ENCODE measurements at regions not wholly inside any gene's neighbourhood (a gene's known extent, or its start where the extent isn't known, plus 50 kb on each side); places are given as distances from the start of the nearest gene placed in this dataset.

DNA sequence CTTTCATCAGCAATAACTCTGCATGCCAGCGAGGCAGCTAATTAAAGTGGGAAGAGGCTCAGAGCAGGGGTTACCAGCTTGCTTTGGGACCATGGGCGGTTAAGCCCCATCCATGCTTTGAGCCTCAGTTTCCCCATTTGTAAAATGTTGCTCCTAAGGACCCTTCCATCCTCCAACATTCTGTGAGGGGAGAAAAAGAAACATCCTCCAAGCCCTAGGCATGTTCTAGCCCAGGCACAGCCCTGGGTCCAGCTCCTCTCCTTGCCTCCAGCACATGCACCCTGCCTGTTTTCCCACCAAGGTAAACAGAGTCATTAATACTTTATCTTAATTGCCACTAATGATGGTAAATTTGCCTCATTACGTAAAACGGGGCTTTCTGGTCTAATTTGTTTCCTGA lies 113.3 kb upstream of the MYCN start:
- no peak for ATAC-seq
- no peak for DNase-seq (ENCODE audit: low read depth, low spot score)
- CTCF ChIA-PET, result no interaction called here
- POLR2A ChIA-PET, result no interaction called here
- H3K27ac ChIP-seq (ENCODE audit: low read length), result no peak overlapping the region
- no peaks in the 10 kb centered on the region for H3K36me3 ChIP-seq (ENCODE audit: control insufficient read depth, insufficient read depth, low read length)
- H3K4me3 ChIP-seq (ENCODE audit: low read depth in 2 of 2, low read length in 2 of 2), result no peak overlapping the region
- intact Hi-C loops (cut with micrococcal nuclease; ENCODE audit: unreplicated experiment) (no loop called here), in situ Hi-C loops (cut with HindIII; ENCODE audit: low pct_unique_long_range_greater_than_20kb, low sequenced_read_pairs) (no loop called here)
- TF ChIP-seq, protein P1, sequence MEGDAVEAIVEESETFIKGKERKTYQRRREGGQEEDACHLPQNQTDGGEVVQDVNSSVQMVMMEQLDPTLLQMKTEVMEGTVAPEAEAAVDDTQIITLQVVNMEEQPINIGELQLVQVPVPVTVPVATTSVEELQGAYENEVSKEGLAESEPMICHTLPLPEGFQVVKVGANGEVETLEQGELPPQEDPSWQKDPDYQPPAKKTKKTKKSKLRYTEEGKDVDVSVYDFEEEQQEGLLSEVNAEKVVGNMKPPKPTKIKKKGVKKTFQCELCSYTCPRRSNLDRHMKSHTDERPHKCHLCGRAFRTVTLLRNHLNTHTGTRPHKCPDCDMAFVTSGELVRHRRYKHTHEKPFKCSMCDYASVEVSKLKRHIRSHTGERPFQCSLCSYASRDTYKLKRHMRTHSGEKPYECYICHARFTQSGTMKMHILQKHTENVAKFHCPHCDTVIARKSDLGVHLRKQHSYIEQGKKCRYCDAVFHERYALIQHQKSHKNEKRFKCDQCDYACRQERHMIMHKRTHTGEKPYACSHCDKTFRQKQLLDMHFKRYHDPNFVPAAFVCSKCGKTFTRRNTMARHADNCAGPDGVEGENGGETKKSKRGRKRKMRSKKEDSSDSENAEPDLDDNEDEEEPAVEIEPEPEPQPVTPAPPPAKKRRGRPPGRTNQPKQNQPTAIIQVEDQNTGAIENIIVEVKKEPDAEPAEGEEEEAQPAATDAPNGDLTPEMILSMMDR (IDR thresholded peaks at IDR 0.05), result no peak
- TF ChIP-seq TCF7L2 (IDR thresholded peaks at IDR 0.05; ENCODE audit: low read depth, low read length) (no peak), SIN3A (IDR thresholded peaks at IDR 0.05; ENCODE audit: borderline replicate concordance, insufficient read depth, low read depth, low read length) (no peak), POLR2AphosphoS5 (IDR thresholded peaks at IDR 0.05; ENCODE audit: low read depth, low read length) (no peak)
- TF ChIP-seq, protein P2, sequence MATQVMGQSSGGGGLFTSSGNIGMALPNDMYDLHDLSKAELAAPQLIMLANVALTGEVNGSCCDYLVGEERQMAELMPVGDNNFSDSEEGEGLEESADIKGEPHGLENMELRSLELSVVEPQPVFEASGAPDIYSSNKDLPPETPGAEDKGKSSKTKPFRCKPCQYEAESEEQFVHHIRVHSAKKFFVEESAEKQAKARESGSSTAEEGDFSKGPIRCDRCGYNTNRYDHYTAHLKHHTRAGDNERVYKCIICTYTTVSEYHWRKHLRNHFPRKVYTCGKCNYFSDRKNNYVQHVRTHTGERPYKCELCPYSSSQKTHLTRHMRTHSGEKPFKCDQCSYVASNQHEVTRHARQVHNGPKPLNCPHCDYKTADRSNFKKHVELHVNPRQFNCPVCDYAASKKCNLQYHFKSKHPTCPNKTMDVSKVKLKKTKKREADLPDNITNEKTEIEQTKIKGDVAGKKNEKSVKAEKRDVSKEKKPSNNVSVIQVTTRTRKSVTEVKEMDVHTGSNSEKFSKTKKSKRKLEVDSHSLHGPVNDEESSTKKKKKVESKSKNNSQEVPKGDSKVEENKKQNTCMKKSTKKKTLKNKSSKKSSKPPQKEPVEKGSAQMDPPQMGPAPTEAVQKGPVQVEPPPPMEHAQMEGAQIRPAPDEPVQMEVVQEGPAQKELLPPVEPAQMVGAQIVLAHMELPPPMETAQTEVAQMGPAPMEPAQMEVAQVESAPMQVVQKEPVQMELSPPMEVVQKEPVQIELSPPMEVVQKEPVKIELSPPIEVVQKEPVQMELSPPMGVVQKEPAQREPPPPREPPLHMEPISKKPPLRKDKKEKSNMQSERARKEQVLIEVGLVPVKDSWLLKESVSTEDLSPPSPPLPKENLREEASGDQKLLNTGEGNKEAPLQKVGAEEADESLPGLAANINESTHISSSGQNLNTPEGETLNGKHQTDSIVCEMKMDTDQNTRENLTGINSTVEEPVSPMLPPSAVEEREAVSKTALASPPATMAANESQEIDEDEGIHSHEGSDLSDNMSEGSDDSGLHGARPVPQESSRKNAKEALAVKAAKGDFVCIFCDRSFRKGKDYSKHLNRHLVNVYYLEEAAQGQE (IDR thresholded peaks at IDR 0.05; ENCODE audit: insufficient read depth in 1 of 2, low read depth in 2 of 2, low read length in 1 of 2), result no peak
- no peaks in the 10 kb centered on the region for H3K4me1 ChIP-seq (ENCODE audit: control insufficient read depth, insufficient read depth, low read length)
- BruUV-seq (replicated peaks), result no TSS peak
- H3K27me3 ChIP-seq (ENCODE audit: control insufficient read depth, insufficient read depth, low read length), result no peaks in the 10 kb centered on the region
- H3K9me3 ChIP-seq (ENCODE audit: control insufficient read depth, insufficient read depth, low read depth, low read length), result no peaks in the 10 kb centered on the region

DNA sequence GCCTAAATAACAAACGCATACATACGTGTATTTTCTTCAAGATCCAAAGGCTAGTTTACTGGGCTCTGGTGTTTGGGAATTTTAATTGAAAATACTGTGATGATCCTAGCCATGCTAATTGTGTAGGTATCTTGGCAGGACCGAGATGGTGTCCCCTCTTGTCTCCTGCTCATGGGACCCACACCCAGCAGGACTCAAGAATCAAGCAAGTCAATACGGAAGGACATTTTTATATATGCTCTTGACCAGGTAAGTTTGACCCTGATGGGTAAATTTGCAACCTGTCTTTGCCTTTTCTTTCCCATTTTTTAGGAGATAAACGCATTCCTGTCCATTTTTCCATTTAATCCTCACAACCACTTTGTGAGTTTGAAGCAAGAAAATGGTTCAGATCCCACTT lies 111.8 kb upstream of the MYCN start:
- TF ChIP-seq SIN3A (IDR thresholded peaks at IDR 0.05; ENCODE audit: borderline replicate concordance, insufficient read depth, low read depth, low read length) (no peak), POLR2AphosphoS5 (IDR thresholded peaks at IDR 0.05; ENCODE audit: low read depth, low read length) (no peak), TCF7L2 (IDR thresholded peaks at IDR 0.05; ENCODE audit: low read depth, low read length) (no peak)
- TF ChIP-seq, protein P1 (IDR thresholded peaks at IDR 0.05), result no peak
- TF ChIP-seq, protein P2 (IDR thresholded peaks at IDR 0.05; ENCODE audit: insufficient read depth in 1 of 2, low read depth in 2 of 2, low read length in 1 of 2), result no peak
- Histone ChIP-seq H3K27ac (ENCODE audit: low read length) (no peak overlapping the region), H3K9me3 (ENCODE audit: control insufficient read depth, insufficient read depth, low read depth, low read length) (no peaks in the 10 kb centered on the region), H3K27me3 (ENCODE audit: control insufficient read depth, insufficient read depth, low read length) (no peaks in the 10 kb centered on the region), H3K36me3 (ENCODE audit: control insufficient read depth, insufficient read depth, low read length) (no peaks in the 10 kb centered on the region), H3K4me1 (ENCODE audit: control insufficient read depth, insufficient read depth, low read length) (no peaks in the 10 kb centered on the region), H3K4me3 (ENCODE audit: low read depth in 2 of 2, low read length in 2 of 2) (no peak overlapping the region)
- in situ Hi-C loops (cut with HindIII; ENCODE audit: low pct_unique_long_range_greater_than_20kb, low sequenced_read_pairs), result no loop called here
- ChIA-PET POLR2A (no interaction called here), CTCF (no interaction called here)
- BruUV-seq (replicated peaks), result no TSS peak
- ATAC-seq (no peak), DNase-seq (ENCODE audit: low read depth, low spot score) (no peak)
- intact Hi-C loops (cut with micrococcal nuclease; ENCODE audit: unreplicated experiment), result no loop called here
